Pancreas (tissue), 10 donors: ENCODE measurements at regions not wholly inside any gene's neighbourhood (a gene's known extent, or its start where the extent isn't known, plus 50 kb on each side); places are given as distances from the start of the nearest gene placed in this dataset.
A peak's percentile ranks its signal among the peaks of the same experiment; 100 is the strongest.

Experiments used
- ATAC-seq, 4 donors: fragments of 200-7000 bp; cut with Tn5 transposase; one replicate each; pipeline versions ENCODE4 v1.8.0 to v1.9.1; 2020; ENCODE audit warnings: mild to moderate bottlenecking in 4 of 4, moderate library complexity in 4 of 4
- DNase-seq, 6 donors: peaks; one replicate each; pipeline ENCODE4 v3.0.0-alpha.2; 2020
- FAIRE-seq: peaks from 2 replicates; lab custom pipeline; 2012; peaks lifted over from hg19 to GRCh38; lab: Jason Lieb, UNC
- H3K27ac ChIP-seq, 4 donors: fragments of 200-600 bp; sonication (generic); 1 replicate in 3 of 4; 2 replicates in 1 of 4; pipeline versions ENCODE4 v1.5.0 to v1.8.0; 2020
- H3K27me3 ChIP-seq, 4 donors: fragments of 200-600 bp; one replicate each; pipeline ENCODE4 v1.8.0; 2021
- H3K36me3 ChIP-seq, 3 donors: fragments of 200-600 bp; sonication (generic) in 1 of 3; one replicate each; pipeline versions ENCODE4 v1.5.0 to v1.8.0; 2020 to 2021
- H3K4me1 ChIP-seq, 3 donors: fragments of 200-600 bp; one replicate each; pipeline ENCODE4 v1.8.0; 2021
- H3K4me3 ChIP-seq, 4 donors: fragments of 200-600 bp; sonication (generic) in 2 of 4; one replicate each; pipeline versions ENCODE4 v1.5.0 to v1.8.0; 2020 to 2021
- H3K9me3 ChIP-seq, 4 donors: fragments of 200-600 bp; one replicate each; pipeline ENCODE4 v1.8.0; 2021
- WGBS, 2 donors: extraction: QIAGEN DNeasy Blood & Tissue Kit; methylation state at CpG; one replicate each; pipeline ENCODE4 v1.1.7; 2013; 5-methylcytosine and 5-hydroxymethylcytosine counted together
- intact Hi-C, 3 donors: fragments of 100-400 bp; cut with DNase I; formaldehyde crosslinking; loops; one replicate each; pipeline versions ENCODE4 v1.11.1 to v1.14.2; 2022
- TF ChIP-seq, protein P1 (sequence below), 4 donors: fragments of 200-600 bp; sonication (generic) in 3 of 4; IDR thresholded peaks; one replicate each; pipeline versions ENCODE4 v1.5.0 to v1.8.0; 2021; ENCODE audit warnings: antibody characterized with exemption in 4 of 4
- donor health status: healthy with polysubstance abuse.
- donor health status: DM: no; HTN: no; CAD: no; lungs with moderate emphysema.
- donor health status: DM: no; HTN: no; CAD: no.
- donor health status: control.
- donor health status: control.
- donor health status: Bipolar disorder and iron deficiency.
- donor health status: DM: yes; HTN: yes; CAD: no.
- donor health status: DM: no; HTN: no; CAD: no.
- donor health status: DM: no; HTN: no; CAD: no.
- donor health status: DM: yes; HTN: yes; CAD: no.

DNA sequence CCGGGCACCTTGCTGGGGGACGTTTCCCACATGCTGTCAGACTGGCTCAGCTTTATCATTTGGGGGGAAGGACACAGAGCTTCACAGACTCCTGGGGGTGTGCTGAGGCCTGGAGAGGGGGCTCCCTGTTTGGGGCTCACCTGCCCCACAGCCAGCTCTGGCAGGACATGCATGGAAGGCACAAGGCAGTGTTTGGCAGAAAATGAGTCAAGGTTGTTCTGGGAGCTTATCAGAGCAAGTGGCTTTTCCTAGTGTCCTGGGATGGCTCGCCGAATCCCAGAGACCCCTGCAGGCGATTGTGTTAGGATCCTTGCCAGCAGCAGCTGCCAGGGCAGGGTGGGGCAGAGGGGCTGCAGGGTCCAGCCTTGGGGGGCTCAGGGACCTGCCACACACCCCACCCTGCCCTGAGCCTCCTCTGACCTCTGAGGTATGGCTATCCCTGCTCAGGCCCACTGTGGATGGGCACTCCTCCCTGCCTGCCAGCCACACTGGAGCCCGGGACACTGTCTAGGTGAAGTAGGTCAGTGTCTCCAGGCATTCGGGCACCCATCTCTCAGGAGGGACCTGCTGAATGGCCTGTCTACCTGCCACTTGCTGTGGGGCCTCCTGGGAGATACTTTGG, 1323.0 kb downstream of the BRD1 start:
- ATAC-seq (no peak), FAIRE-seq (no peak), DNase-seq (peak in 2 of 6 donors; percentile 16 to 31)
- H3K9me3 ChIP-seq, result no peaks in the 10 kb centered on the region
- WGBS, 2 donors, result 33 to 42% methylated on average over 7 of the region's 7 CpGs
- intact Hi-C loops, result no loop called here
- H3K27ac ChIP-seq, result no peak overlapping the region
- TF ChIP-seq, protein P1, sequence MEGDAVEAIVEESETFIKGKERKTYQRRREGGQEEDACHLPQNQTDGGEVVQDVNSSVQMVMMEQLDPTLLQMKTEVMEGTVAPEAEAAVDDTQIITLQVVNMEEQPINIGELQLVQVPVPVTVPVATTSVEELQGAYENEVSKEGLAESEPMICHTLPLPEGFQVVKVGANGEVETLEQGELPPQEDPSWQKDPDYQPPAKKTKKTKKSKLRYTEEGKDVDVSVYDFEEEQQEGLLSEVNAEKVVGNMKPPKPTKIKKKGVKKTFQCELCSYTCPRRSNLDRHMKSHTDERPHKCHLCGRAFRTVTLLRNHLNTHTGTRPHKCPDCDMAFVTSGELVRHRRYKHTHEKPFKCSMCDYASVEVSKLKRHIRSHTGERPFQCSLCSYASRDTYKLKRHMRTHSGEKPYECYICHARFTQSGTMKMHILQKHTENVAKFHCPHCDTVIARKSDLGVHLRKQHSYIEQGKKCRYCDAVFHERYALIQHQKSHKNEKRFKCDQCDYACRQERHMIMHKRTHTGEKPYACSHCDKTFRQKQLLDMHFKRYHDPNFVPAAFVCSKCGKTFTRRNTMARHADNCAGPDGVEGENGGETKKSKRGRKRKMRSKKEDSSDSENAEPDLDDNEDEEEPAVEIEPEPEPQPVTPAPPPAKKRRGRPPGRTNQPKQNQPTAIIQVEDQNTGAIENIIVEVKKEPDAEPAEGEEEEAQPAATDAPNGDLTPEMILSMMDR (IDR thresholded peaks at IDR 0.05), result no peak
- no peaks in the 10 kb centered on the region for H3K4me1 ChIP-seq
- no peaks in the 10 kb centered on the region for H3K27me3 ChIP-seq
- H3K4me3 ChIP-seq, result no peak overlapping the region
- no peaks in the 10 kb centered on the region for H3K36me3 ChIP-seq

- H3K4me1 ChIP-seq, result no peaks in the 10 kb centered on the region
- ATAC-seq (no peak), FAIRE-seq (no peak), DNase-seq (peak in 1 of 6 donors; percentile 30)
- H3K27me3 ChIP-seq, result no peaks in the 10 kb centered on the region
- intact Hi-C loops, result no loop called here
- H3K27ac ChIP-seq, result no peak overlapping the region
- TF ChIP-seq, protein P1 (IDR thresholded peaks at IDR 0.05), result no peak
- no peaks in the 10 kb centered on the region for H3K9me3 ChIP-seq
- H3K36me3 ChIP-seq, result no peaks in the 10 kb centered on the region
- no peak overlapping the region for H3K4me3 ChIP-seq
- 52 to 66% methylated on average over 9 of the region's 9 CpGs for WGBS, 2 donors
These were observed 1323.8 kb downstream of the BRD1 start for GRCh38 chr22:48503876-48504275.

DNA sequence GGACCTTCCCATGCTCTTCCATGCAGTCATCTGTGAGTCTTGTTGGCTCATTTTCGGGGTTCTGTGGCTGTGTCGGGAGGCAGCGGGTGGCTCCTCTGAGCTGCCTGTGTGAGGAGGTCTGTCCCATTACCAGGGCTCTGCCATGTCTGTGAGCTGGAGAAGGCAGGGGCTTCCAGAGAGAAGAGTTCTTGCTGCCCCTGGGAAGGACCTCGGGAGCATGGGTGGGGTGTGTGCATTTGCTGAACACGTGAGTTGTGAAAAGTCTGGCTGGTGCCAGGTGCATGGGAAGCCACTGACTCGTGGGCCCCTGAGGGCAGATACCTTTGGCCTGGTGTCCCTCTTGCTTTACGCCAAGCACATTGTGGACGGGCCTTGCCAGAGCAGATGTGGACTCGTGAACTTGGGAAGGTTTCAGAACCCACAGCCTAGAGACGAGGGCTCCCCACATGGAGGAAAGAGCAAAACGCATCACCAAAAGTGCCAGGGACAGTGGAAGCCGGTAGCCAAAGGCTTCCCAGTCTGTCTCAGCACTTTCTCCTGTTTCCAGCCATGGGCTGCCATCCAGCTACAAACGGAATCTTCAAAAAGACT, 1324.5 kb downstream of the BRD1 start:
- H3K36me3 ChIP-seq, result no peaks in the 10 kb centered on the region
- no peaks in the 10 kb centered on the region for H3K27me3 ChIP-seq
- peak in 1 of 6 donors; percentile 16 for DNase-seq
- 50 to 66% methylated on average over 13 of the region's 13 CpGs for WGBS, 2 donors
- no peak overlapping the region for H3K27ac ChIP-seq
- no peak overlapping the region for H3K4me3 ChIP-seq
- no peak for FAIRE-seq
- intact Hi-C loops, result no loop called here
- no peak for ATAC-seq
- H3K9me3 ChIP-seq, result no peaks in the 10 kb centered on the region
- TF ChIP-seq, protein P1 (IDR thresholded peaks at IDR 0.05), result no peak
- H3K4me1 ChIP-seq, result no peaks in the 10 kb centered on the region

- Histone ChIP-seq H3K4me1 (no peaks in the 10 kb centered on the region), H3K9me3 (no peaks in the 10 kb centered on the region), H3K36me3 (no peaks in the 10 kb centered on the region), H3K4me3 (no peak overlapping the region), H3K27ac (no peak overlapping the region), H3K27me3 (no peaks in the 10 kb centered on the region)
- no peak for FAIRE-seq
- 65 to 79% methylated on average over 21 of the region's 21 CpGs for WGBS, 2 donors
- TF ChIP-seq, protein P1 (IDR thresholded peaks at IDR 0.05), result no peak
- intact Hi-C loops, result no loop called here
- DNase-seq, result peak in 1 of 6 donors; percentile 40
- ATAC-seq, result no peak
These were observed 1326.4 kb downstream of the BRD1 start for GRCh38 chr22:48501231-48501750.
